GM23338 (cell line): ENCODE measurements at regions not wholly inside any gene's neighbourhood (a gene's known extent, or its start where the extent isn't known, plus 50 kb on each side); places are given as distances from the start of the nearest gene placed in this dataset.

ENCODE experiments used
- CTCF ChIP-seq, 2 experiments: fragments of 200-600 bp in 1 of 2; sonication (generic) in 1 of 2; conservative IDR thresholded peaks; 2 replicates each; pipeline versions ENCODE4 v1.5.1 to v1.6.1; 2016 to 2017; ENCODE audit warnings: antibody characterized with exemption in 2 of 2, low read depth in 2 of 2, mild to moderate bottlenecking in 2 of 2, moderate library complexity in 1 of 2
- EZH2 ChIP-seq: fragments of 200-600 bp; sonication (generic); IDR thresholded peaks from one replicate; pipeline ENCODE4 v1.8.0; 2017; ENCODE audit warnings: antibody characterized with exemption, mild to moderate bottlenecking, low read depth; ENCODE audit not compliant: unreplicated experiment

DNA sequence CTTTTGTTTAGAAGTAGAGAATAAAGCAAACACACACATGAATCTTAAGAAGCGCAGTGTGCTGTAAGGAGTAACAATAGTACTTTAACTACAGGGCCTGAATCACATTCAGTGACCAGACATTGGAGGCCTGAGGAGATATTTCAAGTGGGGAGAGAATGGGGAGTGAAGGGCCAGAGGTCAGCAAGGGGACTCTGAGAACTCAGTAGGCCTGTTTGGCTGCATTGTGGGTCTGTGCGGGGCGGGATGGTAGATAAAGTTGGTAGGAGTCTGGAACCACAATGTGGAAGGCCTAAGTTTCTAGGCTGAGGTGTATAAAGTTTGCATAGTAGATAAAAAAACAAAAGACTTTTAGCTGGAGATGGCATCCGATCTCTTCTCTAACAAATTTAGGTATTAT, 52.7 kb upstream of the WLS start:
- TF ChIP-seq CTCF (conservative IDR thresholded peaks at IDR 0.05; ENCODE audit: low read depth in 2 of 2): no peak
- TF ChIP-seq EZH2: no peak
